G401 (cell line): ENCODE measurements at regions not wholly inside any gene's neighbourhood (a gene's known extent, or its start where the extent isn't known, plus 50 kb on each side); places are given as distances from the start of the nearest gene placed in this dataset.

ENCODE experiments used
- DNase-seq: peaks from one replicate; pipeline ENCODE4 v3.0.0-alpha.2; 2015; ENCODE audit warnings: low spot score
- in situ Hi-C: cut with HindIII; loops from 2 replicates; pipeline ENCODE4 v1.10.0; 2016; ENCODE audit warnings: low sequenced_read_pairs, mixed read lengths

DNA sequence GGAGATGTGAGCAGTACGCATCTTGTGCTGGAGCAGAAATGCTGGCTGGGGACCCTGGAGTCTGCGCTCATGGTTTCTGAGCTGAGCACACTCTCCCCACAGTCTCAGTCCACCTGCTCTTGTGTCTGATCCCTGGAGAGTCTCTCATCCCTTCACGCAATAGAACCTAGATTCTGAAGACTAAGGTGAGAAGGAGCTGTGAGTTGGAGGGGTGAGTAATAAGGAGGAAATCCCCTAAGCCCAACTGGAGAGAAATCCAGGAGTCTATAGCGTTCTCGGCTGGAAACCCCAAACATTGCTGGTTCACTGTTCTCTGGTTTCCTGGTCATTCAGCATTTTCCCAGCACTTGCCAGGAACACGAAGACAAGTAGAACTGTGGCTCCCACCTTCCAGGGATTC lies 68.3 kb upstream of the SMNDC1 start:
- in situ Hi-C loops, result no loop called here
- no peak for DNase-seq

DNA sequence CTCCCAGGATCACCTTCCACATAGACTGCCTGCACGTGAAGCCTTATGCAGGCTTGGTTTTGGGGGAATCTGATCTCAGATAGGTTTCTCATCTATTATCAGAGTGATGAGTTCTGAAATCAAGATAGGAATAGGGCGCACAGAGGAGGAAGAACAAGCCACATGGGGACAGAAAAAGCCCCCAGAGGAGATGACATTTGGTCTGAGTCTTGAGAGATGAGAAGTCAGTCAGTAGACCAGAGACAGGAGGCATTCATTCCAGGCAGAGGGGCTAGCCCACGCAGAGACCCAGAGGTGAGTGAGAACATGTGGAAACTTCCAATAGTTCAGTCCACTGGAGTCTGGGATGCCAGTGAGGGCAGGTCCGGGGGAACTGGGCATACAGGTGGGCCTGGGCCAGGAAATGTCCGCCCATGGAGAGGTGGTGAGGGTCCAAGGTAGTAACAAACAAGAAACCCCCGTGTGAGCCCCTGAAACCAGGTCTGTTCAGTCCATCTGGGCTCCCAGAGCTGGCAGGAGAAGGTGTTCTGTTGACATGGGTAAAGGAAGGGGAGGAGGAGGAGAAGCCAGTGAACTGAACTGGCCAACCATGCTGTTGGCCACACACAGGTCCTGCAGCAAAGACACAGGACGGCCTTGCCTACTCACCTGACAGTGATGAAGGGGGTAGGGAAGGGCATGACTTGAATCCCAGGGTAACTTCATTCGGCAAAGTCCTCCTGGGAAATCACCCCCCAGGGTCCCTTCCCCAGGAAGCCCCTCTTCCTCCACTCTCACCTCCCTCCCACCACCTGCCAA lies 69.3 kb upstream of the SMNDC1 start:
- no peak for DNase-seq
- in situ Hi-C loops, result no loop called here

DNA sequence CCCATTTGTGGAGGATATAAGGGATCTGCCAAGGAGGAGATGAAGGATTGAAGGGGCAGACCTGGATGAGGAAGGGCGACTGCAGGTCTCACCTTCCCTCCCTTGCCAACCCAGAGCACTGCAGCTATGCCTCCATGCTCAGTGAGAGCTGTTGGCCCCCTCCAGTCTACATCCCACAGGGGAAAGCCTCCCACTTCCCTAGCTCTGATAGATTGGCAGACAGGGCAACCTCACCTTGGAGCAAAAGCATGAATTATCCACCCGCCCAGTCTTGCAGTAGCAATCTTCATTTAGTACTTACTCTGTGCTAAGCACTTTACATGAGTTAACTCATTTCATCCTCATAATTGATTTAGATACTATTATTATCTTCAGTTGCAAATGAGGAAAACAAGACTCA lies 70.4 kb upstream of the SMNDC1 start:
- no peak for DNase-seq
- in situ Hi-C loops, result no loop called here

DNA sequence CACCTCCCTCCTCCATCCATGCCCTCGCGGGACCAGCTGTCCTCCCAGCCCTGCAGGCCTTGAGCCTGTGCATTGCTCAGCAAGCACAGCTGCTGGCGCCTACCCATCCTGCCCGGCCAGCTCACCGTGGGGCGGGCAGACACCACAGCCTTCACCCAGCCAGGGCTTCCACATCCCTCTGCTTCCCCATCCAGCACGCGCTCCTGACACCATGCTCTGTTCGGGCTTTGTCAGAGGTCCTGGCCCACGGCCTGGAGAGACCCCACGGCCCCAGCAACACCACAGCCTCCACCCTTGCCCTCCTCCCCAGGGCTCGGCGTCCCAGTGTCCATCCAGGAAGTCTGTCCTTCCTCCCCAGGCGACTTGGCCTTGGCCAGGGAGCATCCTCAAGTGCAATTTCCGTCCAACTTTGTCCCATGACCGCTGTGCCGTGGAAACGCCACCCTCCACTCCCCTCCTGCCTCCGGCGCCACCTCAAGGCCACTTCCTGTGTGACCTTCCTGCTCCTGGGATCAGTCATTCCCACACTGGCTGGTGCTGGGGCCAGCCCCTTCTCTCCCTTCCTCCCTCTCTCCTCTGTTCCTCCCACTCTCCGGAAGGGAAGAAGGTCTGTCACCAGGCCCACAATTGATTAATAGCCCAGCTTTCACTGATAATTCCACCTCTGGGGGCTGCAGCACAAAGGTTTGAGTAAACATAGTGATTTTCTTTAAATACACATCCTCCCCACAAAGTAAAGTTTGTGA lies 71.5 kb upstream of the SMNDC1 start:
- in situ Hi-C loops, result no loop called here
- no peak for DNase-seq

DNA sequence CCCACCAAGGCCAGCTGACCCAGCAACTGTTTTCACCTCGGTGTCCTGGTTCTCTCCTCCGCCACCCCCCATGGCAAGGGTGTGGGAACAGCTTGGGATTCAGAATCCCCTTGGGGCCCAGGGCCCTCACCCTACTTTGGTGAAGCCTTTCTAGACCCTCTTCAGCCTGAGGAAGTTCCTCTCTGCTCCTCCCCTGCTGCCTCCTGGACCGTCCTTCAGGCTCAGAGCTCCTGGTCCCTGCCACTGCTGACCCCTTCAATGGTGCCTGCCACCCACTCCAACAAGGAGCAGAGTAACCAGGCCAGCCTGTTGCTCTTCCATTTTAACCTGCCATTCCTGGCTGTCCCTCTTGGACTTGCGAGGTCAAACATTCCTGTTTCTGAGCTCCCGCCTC lies 72.0 kb upstream of the SMNDC1 start:
- no peak for DNase-seq
- in situ Hi-C loops, result no loop called here

DNA sequence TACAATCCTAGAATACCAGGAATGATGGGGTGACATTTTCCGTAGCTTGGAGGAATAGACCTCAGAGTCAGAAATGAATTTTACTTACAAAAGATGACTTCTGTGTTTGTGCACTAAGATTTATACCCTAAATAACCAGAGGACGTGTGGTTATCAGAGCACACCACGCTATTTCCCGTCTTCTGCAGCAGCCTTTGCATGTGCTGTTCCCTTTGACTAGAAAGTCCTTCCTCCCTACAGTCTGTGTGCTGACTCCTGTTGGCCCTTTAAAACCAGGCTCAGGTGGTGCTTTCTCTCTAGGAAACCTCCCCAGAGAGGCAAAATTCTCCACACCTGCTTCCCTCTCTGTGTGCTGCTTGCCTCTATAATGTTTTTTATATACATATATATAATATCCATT lies 73.3 kb upstream of the SMNDC1 start:
- in situ Hi-C loops, result no loop called here
- DNase-seq, result no peak

DNA sequence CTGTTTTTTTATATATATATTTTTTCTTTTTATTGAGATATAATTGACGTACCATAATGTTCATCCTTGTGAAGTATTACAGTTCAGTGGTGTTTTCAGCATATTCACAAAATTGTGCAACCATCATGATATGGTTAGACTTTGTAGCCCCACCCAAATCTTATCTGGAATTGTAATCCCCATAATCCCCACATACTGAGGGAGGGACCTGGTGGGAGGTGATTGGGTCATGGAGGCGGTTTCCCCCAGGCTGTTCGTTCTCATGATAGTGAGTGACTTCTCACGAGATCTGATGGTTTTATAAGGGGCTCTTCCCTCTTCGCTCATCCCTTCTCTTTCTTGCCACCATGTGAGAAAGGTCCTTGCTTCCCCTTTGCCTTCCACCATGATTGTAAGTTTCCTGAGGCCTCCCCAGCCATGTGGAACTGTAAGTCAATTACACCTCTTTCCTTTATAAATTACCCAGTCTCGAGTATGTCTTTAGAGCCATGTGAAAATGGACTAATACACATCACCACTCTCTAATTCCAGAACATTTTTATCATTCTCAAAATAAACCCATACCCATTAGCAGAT lies 73.9 kb upstream of the SMNDC1 start:
- DNase-seq, result no peak
- in situ Hi-C loops, result no loop called here

DNA sequence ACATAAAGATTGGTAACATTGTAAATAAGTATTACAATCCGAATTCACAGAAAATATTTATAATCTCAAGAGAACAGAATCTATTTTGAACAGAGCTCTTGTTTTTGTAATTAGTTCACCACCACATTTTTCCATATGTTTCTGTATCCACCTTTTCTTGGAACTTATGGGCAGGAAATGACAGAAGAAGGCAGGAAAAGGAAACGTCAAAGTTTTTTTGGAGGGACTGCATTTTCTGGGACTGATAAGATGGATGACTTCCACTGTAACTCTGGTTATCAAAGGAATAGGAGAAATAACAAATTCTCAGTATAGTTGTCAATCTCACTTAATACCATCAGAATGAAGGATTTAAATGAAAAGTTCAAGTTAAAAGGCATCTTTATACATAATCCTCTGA lies 75.1 kb upstream of the SMNDC1 start:
- in situ Hi-C loops, result no loop called here
- DNase-seq, result no peak

DNA sequence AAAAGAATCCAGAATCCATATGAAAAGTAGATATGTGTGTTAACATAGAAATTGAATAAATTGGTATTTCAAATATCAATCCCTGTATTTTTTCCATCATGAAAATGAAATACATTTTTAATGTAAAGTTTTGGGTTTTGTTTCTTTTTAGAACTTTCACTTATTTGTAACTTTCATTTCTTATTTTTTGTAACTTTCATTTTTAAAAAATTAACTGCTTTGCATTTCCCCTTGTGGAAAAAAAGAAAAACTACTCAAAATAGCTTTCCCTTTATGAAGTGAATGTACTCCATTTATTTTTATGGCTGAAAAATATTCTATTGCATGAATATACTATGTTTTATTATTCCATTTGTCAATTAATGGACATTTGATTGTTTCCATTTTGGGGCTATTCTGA lies 75.6 kb upstream of the SMNDC1 start:
- no peak for DNase-seq
- in situ Hi-C loops, result no loop called here

DNA sequence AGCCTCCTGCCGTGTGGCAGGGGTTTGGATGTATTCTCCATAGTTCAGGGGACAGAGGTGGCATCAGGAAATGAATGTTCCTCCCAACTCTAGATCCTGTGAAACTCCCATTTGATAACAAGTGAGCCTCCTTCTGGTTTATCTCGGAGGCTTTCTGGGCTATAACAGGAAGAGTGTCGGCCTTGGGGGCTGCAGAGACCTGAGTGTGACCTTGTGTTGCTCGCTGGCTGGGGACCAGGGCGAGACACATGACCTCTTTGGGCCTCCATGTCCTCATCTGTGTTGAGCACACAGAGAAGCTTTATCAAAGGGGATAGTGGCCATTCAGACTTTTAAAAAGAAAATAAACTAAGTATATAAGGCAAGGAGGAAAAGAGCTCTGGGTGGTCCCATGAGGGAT lies 78.0 kb upstream of the SMNDC1 start:
- in situ Hi-C loops, result no loop called here
- no peak for DNase-seq

DNA sequence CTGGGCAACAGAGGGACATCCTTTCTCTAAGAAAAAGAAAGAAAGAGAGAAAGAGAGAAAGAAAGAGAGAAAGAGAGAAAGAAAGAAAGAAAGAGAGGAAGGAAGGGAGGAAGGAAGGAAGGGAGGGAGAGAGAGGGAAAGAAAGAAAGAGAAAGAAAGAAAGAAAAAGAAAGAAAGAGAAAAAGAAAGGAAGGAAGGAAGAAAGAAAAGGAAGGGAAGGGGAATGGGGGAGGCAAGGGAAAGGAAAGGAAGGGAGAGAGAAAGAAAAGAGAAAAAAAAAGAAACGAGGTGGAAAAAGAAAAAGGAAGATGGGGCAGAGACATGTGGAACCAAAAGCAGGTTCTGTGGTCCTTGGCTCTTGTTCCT lies 82.9 kb upstream of the SMNDC1 start:
- in situ Hi-C loops, result no loop called here
- no peak for DNase-seq

DNA sequence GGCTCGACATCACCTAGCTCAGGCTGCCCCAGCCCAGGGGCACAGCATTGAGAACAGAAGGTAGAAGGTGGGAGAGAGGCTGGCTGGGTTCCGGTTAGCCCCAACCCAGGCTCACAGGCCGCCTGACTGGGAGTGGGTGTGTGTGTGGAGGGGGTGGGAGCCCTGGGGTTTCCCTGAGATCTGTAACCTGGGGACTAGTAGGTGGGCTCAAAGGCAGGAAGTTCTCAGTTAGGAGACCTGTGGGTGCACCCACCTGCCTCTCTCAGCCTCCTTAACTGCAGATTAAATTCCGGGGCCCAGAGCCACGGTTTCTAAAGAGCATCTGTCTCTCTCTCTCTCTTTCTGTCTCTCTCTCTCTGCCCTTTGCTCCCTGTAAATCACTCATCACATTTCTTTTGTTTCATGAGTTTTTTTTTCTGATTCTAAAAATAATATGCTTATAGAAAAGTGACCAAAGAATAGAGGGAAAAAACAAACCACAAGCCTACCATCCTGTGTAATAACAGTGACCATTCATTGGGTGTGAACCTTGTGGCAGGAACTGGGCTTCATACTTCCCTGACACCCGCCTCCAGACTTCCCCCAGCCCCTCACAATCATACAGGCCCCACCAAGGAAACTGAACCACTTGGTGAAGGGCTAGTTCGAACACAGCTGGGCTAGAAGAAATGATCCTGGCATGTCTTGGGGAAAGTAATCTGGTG lies 83.4 kb upstream of the SMNDC1 start:
- in situ Hi-C loops, result no loop called here
- DNase-seq, result peak; percentile 51

DNA sequence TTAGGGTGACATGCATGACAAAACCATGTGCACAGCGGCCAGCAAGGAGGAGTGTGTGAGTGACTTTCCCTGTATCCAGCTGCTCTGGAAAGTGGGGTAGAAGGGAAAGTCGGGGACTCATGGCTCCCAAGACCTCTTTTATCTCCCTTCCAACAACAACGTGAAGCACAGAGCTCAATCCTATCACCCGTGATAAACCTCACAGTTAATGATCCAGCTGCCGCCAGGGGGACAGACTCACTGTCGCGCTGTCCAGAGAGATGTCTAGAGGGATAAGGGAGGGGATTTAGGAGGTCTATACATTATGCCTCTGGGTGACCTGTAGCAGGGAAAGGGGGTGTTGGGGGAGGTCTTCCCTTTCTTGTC lies 84.0 kb upstream of the SMNDC1 start:
- in situ Hi-C loops, result no loop called here
- DNase-seq, result no peak

DNA sequence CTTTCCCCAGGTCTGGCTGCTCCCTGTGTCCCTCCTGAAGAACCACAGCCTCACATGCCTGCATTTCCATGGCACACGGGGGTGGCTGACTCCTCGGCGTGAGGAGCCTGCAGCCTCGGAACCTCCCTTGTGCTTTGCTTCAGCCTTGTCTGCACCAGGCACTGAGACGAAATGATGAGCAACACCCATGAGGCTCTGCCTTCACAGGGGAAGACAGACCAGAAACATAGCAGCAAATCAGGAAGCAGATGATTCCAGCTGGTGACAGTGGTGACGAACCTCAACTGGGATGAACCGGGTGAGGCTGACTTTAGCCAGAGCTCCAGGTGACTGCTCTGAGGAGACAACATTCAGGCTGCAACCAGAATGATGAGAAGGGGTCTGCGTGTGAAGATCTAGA lies 84.5 kb upstream of the SMNDC1 start:
- no peak for DNase-seq
- in situ Hi-C loops, result no loop called here

DNA sequence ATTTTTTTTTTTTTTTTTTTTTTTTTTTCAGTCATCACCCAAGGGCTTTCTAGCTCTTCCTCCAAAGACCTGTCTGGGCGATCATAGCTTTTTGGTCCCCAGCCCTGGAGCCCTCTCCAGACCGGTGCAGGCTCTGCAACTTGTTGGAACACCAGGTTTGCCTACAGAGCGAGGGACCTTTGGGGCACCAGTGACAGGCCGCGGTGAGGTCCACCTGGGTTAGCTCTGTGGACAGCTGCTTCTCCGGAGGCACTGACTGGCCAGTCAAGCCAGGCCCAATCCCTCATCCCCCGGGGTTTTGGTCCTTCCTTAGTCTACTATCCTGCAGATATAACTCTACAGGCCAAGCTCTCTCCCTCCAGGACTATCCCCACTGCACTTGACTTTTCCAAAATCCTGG lies 86.8 kb upstream of the SMNDC1 start:
- in situ Hi-C loops, result no loop called here
- no peak for DNase-seq

DNA sequence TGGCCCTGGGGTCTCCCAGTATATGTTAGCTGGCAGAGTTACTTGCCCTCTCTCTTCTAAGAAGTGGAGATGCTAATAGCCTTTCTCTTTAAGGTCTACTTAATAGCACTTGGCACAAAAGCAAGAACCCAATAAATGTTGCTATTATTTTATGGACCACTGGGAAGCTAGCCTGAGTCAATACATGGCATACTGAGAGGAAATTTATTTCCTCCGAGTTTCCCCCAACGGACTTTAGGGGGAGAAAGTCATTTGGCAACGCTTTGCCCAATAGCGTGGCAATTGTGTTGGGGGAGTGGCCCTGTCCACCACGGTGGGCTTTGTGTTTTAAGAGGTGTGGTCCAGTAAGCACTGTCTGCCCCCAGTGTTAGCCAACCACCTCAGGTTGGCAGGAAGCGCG lies 87.4 kb upstream of the SMNDC1 start:
- DNase-seq, result no peak
- in situ Hi-C loops, result no loop called here

DNA sequence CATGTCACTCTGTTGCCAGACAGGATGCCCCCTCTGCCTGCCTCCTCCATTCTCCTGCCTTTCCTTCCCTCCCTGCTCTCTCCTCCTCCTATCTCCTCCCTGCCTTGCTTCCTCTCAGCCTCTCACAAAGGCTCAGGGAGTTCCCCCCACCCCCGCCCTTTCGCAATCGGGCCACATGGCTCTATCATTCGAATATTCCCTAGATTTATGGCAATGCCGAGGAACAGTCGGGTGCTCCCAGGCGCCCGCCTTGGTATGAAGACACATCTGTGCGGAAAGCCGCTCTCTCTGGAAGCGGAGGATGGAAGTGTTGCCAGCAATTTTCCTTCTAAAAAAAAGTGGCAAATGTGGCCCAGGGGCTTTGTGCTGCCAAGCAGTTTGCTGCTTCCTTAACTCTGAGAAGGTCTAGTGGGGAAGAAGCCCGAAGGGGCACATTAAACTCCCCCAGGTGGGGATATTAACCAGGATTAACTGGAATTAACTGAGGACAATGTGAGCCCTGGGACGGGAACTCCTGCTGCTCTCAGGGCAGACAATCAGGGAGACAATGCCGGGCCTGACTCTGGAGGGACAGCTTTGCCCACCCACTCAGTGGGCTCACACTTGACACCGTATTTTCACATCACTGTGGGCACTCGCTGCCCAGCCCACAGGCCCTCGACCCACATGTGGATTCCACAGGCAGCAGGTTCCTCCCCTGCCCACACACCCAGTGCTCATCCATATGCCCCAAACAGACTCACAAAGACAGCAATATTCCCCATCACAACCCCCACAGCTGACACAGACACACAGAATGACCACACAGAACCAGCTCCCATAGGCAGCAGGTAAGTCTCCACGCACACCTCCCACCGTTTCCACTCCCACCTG lies 88.4 kb upstream of the SMNDC1 start:
- in situ Hi-C loops, result no loop called here
- no peak for DNase-seq

DNA sequence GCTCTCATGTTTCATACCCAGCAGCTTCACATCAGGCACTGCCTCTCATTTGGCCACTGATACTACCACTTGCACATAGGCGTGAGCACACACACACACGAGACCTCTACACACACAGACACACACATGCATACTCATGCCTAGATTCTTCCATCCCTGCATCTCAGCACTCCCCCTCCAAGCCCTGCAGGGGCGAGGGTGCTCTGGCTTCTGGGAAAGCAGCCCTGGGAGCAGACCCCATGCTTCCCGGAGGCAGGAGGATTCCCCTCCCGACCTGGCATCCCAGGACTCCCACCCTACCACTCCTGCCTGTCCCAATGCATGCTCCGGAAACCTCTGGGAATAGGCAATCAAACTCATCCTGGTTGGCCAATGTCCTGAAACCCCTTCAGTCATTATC lies 89.1 kb upstream of the SMNDC1 start:
- in situ Hi-C loops, result no loop called here

DNA sequence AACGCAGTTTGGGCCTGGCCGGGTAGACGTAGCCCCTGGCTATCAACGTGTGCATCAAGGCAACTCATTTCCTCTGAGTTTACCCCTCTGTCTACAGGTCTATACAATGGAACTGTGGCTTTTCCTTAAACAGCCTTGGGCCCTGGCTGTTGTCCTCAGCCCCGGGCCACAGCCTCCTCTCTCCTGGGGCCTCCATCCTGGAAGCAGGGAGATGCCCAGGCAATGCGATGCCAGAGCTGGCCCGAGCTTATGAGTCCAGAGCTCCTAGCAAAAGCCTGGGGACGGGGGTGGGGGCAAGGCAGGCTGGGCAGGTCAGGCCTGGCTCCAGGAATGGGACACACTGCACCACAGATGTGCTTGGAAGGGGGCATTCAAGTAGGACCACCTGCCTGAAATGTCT lies 89.6 kb upstream of the SMNDC1 start:
- no peak for DNase-seq
- in situ Hi-C loops, result no loop called here

More for the DNA sequence above, 89.1 kb upstream of the SMNDC1 start:
- no peak for DNase-seq
